Neural cell (in vitro differentiated cells): ENCODE measurements at regions not wholly inside any gene's neighbourhood (a gene's known extent, or its start where the extent isn't known, plus 50 kb on each side); places are given as distances from the start of the nearest gene placed in this dataset.

Experiments
- H2AFZ ChIP-seq: fragments of 200-600, 300-800 bp; sonication (generic), shearing (Covaris generic); 2 replicates; pipeline ENCODE4 v1.6.0; 2014; ENCODE audit warnings: low read depth, mild to moderate bottlenecking, antibody characterized with exemption, low read length, moderate library complexity
- H3F3A ChIP-seq: fragments of 200-600 bp; shearing (Covaris generic); 2 replicates; pipeline ENCODE4 v1.6.1; 2016; ENCODE audit warnings: mild to moderate bottlenecking, moderate library complexity, mixed read lengths, antibody characterized with exemption, low read length; ENCODE audit not compliant: insufficient read depth, poor library complexity, severe bottlenecking
- H3K27ac ChIP-seq: fragments of 200-600, 300-800 bp; sonication (generic), shearing (Covaris generic); 2 replicates; pipeline ENCODE4 v1.5.1; 2014; ENCODE audit warnings: mild to moderate bottlenecking, low read length, moderate library complexity
- H3K27me3 ChIP-seq: fragments of 300-800, 200-600 bp; sonication (generic), shearing (Covaris generic); 2 replicates; pipeline ENCODE4 v1.6.0; 2014; ENCODE audit warnings: mild to moderate bottlenecking, low read depth, low read length, moderate library complexity; ENCODE audit not compliant: insufficient read depth
- H3K36me3 ChIP-seq: fragments of 300-800, 200-600 bp; sonication (generic), shearing (Covaris generic); 2 replicates; pipeline ENCODE4 v1.5.1; 2014; ENCODE audit warnings: mild to moderate bottlenecking, antibody characterized with exemption, low read length, moderate library complexity; ENCODE audit not compliant: insufficient read depth
- H3K4me2 ChIP-seq: fragments of 300-800, 200-600 bp; sonication (generic), shearing (Covaris generic); 2 replicates; pipeline ENCODE4 v1.6.0; 2014; ENCODE audit warnings: mild to moderate bottlenecking, low read length
- H3K4me3 ChIP-seq: fragments of 300-800, 200-600 bp; sonication (generic), shearing (Covaris generic); 2 replicates; pipeline ENCODE4 v1.5.1; 2014; ENCODE audit warnings: mild to moderate bottlenecking, low read length, moderate library complexity
- H3K79me2 ChIP-seq: fragments of 200-600 bp; shearing (Covaris generic); replicated peaks from 2 replicates; pipeline ENCODE4 v1.6.0; 2014; ENCODE audit warnings: mild to moderate bottlenecking, low read length, moderate library complexity; ENCODE audit not compliant: insufficient read depth
- H3K9ac ChIP-seq: fragments of 300-800, 200-600 bp; sonication (generic), shearing (Covaris generic); 2 replicates; pipeline ENCODE4 v1.6.1; 2016; ENCODE audit warnings: mild to moderate bottlenecking, low read length, mixed read lengths
- H3K9me2 ChIP-seq: fragments of 200-600 bp; shearing (Covaris generic); 2 replicates; pipeline ENCODE4 v1.6.1; 2016; ENCODE audit warnings: mild to moderate bottlenecking, low read length, mixed read lengths; ENCODE audit not compliant: insufficient read depth
- H3K9me3 ChIP-seq: fragments of 200-600, 300-800 bp; sonication (generic), shearing (Covaris generic); 2 replicates; pipeline ENCODE4 v1.6.1; 2016; ENCODE audit warnings: mild to moderate bottlenecking, mixed run types, low read length, moderate library complexity, mixed read lengths
- H4K20me1 ChIP-seq: fragments of 200-600 bp; shearing (Covaris generic); 2 replicates; pipeline ENCODE4 v1.6.1; 2016; ENCODE audit warnings: mild to moderate bottlenecking, mixed run types; ENCODE audit not compliant: insufficient read depth
- EP300 ChIP-seq: fragments of 450-650 bp; conservative IDR thresholded peaks from 2 replicates; pipeline ENCODE4 v1.6.1; 2014; ENCODE audit warnings: antibody characterized with exemption, mild to moderate bottlenecking, moderate library complexity; ENCODE audit not compliant: poor library complexity, severe bottlenecking
- EZH2 ChIP-seq: fragments of 200-600, 300-800 bp; shearing (Covaris generic), sonication (generic); IDR thresholded peaks from 2 replicates; pipeline ENCODE4 v1.6.1; 2014; ENCODE audit warnings: antibody characterized with exemption, low read length, borderline replicate concordance, mild to moderate bottlenecking; ENCODE audit not compliant: insufficient read depth, poor library complexity, severe bottlenecking
- POLR2AphosphoS5 ChIP-seq: IDR thresholded peaks from 2 replicates; pipeline ENCODE4 v1.6.1; 2012
- RAD21 ChIP-seq: fragments of 450-650 bp; conservative IDR thresholded peaks from 2 replicates; pipeline ENCODE4 v1.6.1; 2014; ENCODE audit warnings: antibody characterized with exemption, mild to moderate bottlenecking, moderate library complexity
- REST ChIP-seq: IDR thresholded peaks from 2 replicates; pipeline ENCODE4 v1.6.1; 2012; ENCODE audit warnings: borderline replicate concordance
- SMC3 ChIP-seq: fragments of 450-650 bp; conservative IDR thresholded peaks from 2 replicates; pipeline ENCODE4 v1.6.1; 2014; ENCODE audit warnings: antibody characterized with exemption, mild to moderate bottlenecking, moderate library complexity; ENCODE audit not compliant: poor library complexity
- TAF1 ChIP-seq: IDR thresholded peaks from 2 replicates; pipeline ENCODE4 v1.6.1; 2012; ENCODE audit warnings: low read depth
- TF ChIP-seq, protein P1 (sequence below): fragments of 450-650 bp; IDR thresholded peaks from 2 replicates; pipeline ENCODE4 v1.5.1; 2014; ENCODE audit warnings: antibody characterized with exemption, mild to moderate bottlenecking, moderate library complexity; ENCODE audit not compliant: poor library complexity, severe bottlenecking

GRCh38 chr3:160108362-160108761 lies 116.9 kb upstream of the C3orf80 start:
- no peak overlapping the region for H3K4me3 ChIP-seq
- no peak overlapping the region for H3K4me2 ChIP-seq
- no peaks in the 10 kb centered on the region for H3K27me3 ChIP-seq
- no peak overlapping the region for H3K27ac ChIP-seq
- no peaks in the 10 kb centered on the region for H3K79me2 ChIP-seq
- no peaks in the 10 kb centered on the region for H3F3A ChIP-seq
- H3K36me3 ChIP-seq = no peaks in the 10 kb centered on the region
- no peak for TF ChIP-seq SMC3
- TF ChIP-seq EP300 = no peak
- TF ChIP-seq REST = no peak
- H3K9ac ChIP-seq = no peak overlapping the region
- no peaks in the 10 kb centered on the region for H4K20me1 ChIP-seq
- no peak overlapping the region for H2AFZ ChIP-seq
- H3K9me3 ChIP-seq = no peaks in the 10 kb centered on the region
- H3K9me2 ChIP-seq = no peaks in the 10 kb centered on the region

DNA sequence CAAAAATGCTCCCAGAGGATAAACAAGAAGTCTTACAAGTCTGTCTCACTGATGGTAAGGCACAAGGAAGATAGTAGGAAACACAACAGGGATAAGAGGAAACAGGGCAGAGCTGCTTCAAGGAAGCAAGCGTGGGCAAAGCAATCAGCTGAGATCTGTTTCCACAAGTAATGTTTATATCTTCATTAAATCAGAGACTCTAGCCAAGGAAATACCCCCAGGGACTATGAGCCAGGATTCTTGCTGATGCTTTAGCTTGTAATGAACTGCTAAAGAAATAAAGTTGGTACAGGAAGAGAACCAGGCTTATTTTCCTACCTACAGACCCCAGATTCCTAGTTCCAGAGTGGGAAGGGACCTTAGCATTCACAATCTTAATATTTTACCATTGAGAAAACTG lies 112.7 kb upstream of the C3orf80 start:
- no peak overlapping the region for H3K4me2 ChIP-seq
- H3F3A ChIP-seq = no peaks in the 10 kb centered on the region
- TF ChIP-seq REST (no peak), POLR2AphosphoS5 (no peak), RAD21 (no peak), SMC3 (no peak), EP300 (no peak), EZH2 (no peak), TAF1 (no peak)
- TF ChIP-seq, protein P1, sequence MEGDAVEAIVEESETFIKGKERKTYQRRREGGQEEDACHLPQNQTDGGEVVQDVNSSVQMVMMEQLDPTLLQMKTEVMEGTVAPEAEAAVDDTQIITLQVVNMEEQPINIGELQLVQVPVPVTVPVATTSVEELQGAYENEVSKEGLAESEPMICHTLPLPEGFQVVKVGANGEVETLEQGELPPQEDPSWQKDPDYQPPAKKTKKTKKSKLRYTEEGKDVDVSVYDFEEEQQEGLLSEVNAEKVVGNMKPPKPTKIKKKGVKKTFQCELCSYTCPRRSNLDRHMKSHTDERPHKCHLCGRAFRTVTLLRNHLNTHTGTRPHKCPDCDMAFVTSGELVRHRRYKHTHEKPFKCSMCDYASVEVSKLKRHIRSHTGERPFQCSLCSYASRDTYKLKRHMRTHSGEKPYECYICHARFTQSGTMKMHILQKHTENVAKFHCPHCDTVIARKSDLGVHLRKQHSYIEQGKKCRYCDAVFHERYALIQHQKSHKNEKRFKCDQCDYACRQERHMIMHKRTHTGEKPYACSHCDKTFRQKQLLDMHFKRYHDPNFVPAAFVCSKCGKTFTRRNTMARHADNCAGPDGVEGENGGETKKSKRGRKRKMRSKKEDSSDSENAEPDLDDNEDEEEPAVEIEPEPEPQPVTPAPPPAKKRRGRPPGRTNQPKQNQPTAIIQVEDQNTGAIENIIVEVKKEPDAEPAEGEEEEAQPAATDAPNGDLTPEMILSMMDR = no peak

More for the DNA sequence above, 112.7 kb upstream of the C3orf80 start:
- Histone ChIP-seq H3K36me3 (no peaks in the 10 kb centered on the region), H3K9ac (no peak overlapping the region), H3K27ac (no peak overlapping the region), H3K79me2 (no peaks in the 10 kb centered on the region), H3K9me2 (no peaks in the 10 kb centered on the region), H3K27me3 (no peaks in the 10 kb centered on the region), H2AFZ (no peak overlapping the region), H4K20me1 (no peaks in the 10 kb centered on the region), H3K9me3 (no peaks in the 10 kb centered on the region), H3K4me3 (no peak overlapping the region)
